Neural progenitor cell (in vitro differentiated cells): ENCODE measurements at regions not wholly inside any gene's neighbourhood (a gene's known extent, or its start where the extent isn't known, plus 50 kb on each side); places are given as distances from the start of the nearest gene placed in this dataset.
"Not testable (repeated sequence)": the region's sequence is repeated elsewhere in the genome, so short reads cannot be mapped to it uniquely, and the experiment has no call there.

Experiments used
- CTCF ChIP-seq: fragments of 200-600 bp; sonication (generic); IDR thresholded peaks from 2 replicates; pipeline ENCODE4 v1.5.1; 2017; ENCODE audit warnings: antibody characterized with exemption, mild to moderate bottlenecking
- EZH2 ChIP-seq: fragments of 200-600 bp; sonication (generic); IDR thresholded peaks from 2 replicates; pipeline ENCODE4 v1.6.1; 2017; ENCODE audit warnings: antibody characterized with exemption, mild to moderate bottlenecking, moderate library complexity

GRCh38 chr1:200254602-200255001, 155.2 kb downstream of the ZNF281 start:
- TF ChIP-seq EZH2, CTCF: not testable (repeated sequence)
